ENCODE measurements at regions not wholly inside any gene's neighbourhood (a gene's known extent, or its start where the extent isn't known, plus 50 kb on each side); places are given as distances from the start of the nearest gene placed in this dataset.

- no peak overlapping the region for H3K27ac ChIP-seq (ENCODE audit: low read length)
- H3K27me3 ChIP-seq (ENCODE audit: insufficient read depth, low read depth, low read length): no peaks in the 10 kb centered on the region
- H3K4me2 ChIP-seq (ENCODE audit: low read length): no peak overlapping the region
- no peak overlapping the region for H3K4me3 ChIP-seq (ENCODE audit: low read length)
- no peaks in the 10 kb centered on the region for H3K9me2 ChIP-seq (ENCODE audit: insufficient read depth, low read length)
- no peaks in the 10 kb centered on the region for H3F3A ChIP-seq (ENCODE audit: insufficient read depth, low read length, poor library complexity, severe bottlenecking)
- no peak overlapping the region for H3K9ac ChIP-seq (ENCODE audit: low read length)
- no peak overlapping the region for H2AFZ ChIP-seq (ENCODE audit: low read depth, low read length)
- no peaks in the 10 kb centered on the region for H4K20me1 ChIP-seq (ENCODE audit: insufficient read depth)
- no peaks in the 10 kb centered on the region for H3K79me2 ChIP-seq (replicated peaks; ENCODE audit: insufficient read depth, low read length)
- no peaks in the 10 kb centered on the region for H3K9me3 ChIP-seq (ENCODE audit: low read length)
- H3K36me3 ChIP-seq (ENCODE audit: insufficient read depth, low read length): no peaks in the 10 kb centered on the region
- TF ChIP-seq POLR2AphosphoS5 (IDR thresholded peaks at IDR 0.05): no peak
- TF ChIP-seq SMC3 (conservative IDR thresholded peaks at IDR 0.05; ENCODE audit: poor library complexity): no peak
- no peak for TF ChIP-seq CTCF (IDR thresholded peaks at IDR 0.05; ENCODE audit: poor library complexity, severe bottlenecking)
- TF ChIP-seq EP300 (conservative IDR thresholded peaks at IDR 0.05; ENCODE audit: poor library complexity, severe bottlenecking): no peak
- TF ChIP-seq MXI1 (conservative IDR thresholded peaks at IDR 0.05; ENCODE audit: poor library complexity, severe bottlenecking): no peak
- TF ChIP-seq REST (IDR thresholded peaks at IDR 0.05; ENCODE audit: borderline replicate concordance): no peak
- TF ChIP-seq RAD21 (conservative IDR thresholded peaks at IDR 0.05): no peak
- TF ChIP-seq EZH2 (IDR thresholded peaks at IDR 0.05; ENCODE audit: borderline replicate concordance, insufficient read depth, low read length, poor library complexity, severe bottlenecking): no peak
- no peak for TF ChIP-seq TAF1 (IDR thresholded peaks at IDR 0.05; ENCODE audit: low read depth)
Measured at GRCh38 chr12:28793581-28794151, 355.4 kb upstream of the FAR2 start.

- Histone ChIP-seq H3K4me3 (ENCODE audit: low read length) (no peak overlapping the region), H3K9me3 (ENCODE audit: low read length) (no peaks in the 10 kb centered on the region), H3K9me2 (ENCODE audit: insufficient read depth, low read length) (no peaks in the 10 kb centered on the region), H3F3A (ENCODE audit: insufficient read depth, low read length, poor library complexity, severe bottlenecking) (no peaks in the 10 kb centered on the region), H3K79me2 (replicated peaks; ENCODE audit: insufficient read depth, low read length) (no peaks in the 10 kb centered on the region), H2AFZ (ENCODE audit: low read depth, low read length) (no peak overlapping the region), H4K20me1 (ENCODE audit: insufficient read depth) (no peaks in the 10 kb centered on the region), H3K27ac (ENCODE audit: low read length) (no peak overlapping the region), H3K4me2 (ENCODE audit: low read length) (no peak overlapping the region), H3K9ac (ENCODE audit: low read length) (no peak overlapping the region), H3K27me3 (ENCODE audit: insufficient read depth, low read depth, low read length) (no peaks in the 10 kb centered on the region), H3K36me3 (ENCODE audit: insufficient read depth, low read length) (no peaks in the 10 kb centered on the region)
- no peak for TF ChIP-seq REST (IDR thresholded peaks at IDR 0.05; ENCODE audit: borderline replicate concordance)
- TF ChIP-seq TAF1 (IDR thresholded peaks at IDR 0.05; ENCODE audit: low read depth): no peak
- no peak for TF ChIP-seq MXI1 (conservative IDR thresholded peaks at IDR 0.05; ENCODE audit: poor library complexity, severe bottlenecking)
- TF ChIP-seq SMC3 (conservative IDR thresholded peaks at IDR 0.05; ENCODE audit: poor library complexity): no peak
Measured at GRCh38 chr12:28794211-28794610, 354.9 kb upstream of the FAR2 start.
